ENCODE measurements at regions not wholly inside any gene's neighbourhood (a gene's known extent, or its start where the extent isn't known, plus 50 kb on each side); places are given as distances from the start of the nearest gene placed in this dataset.

DNA sequence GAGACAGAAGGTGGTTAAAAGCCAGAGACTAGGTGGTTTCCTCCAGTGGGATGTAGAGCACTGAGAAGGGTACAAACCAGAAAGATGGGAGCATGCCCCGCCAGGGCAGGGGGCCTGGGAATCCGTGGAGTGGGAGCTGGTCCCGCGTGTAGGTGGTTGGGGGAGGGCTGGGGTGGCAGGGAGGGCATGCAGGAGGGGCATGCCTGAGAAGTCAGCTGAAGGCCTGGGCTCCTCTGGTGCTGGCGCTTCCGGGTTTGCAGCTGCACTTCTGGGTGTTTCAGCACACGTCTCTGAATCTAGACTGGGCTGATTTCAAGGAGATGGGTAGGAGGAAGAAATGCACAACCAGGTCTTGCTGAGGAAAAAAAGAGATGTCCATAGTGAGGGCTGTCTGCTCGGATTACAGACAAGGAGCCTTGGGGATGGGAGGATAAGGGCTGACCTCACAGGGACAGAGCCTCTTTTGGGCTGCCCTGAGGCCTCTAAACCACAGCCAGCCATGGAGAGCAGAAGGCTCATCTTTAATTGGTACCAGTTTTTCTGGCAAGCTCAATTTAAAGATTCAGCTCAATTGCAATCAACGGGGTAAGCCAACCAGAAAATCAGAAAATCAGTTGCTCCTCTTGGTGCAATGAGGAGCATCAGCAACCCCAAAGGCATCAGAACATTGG is 151.9 kb downstream of the FAM43A start:
- no peak for DNase-seq (ENCODE audit: low spot score)

DNA sequence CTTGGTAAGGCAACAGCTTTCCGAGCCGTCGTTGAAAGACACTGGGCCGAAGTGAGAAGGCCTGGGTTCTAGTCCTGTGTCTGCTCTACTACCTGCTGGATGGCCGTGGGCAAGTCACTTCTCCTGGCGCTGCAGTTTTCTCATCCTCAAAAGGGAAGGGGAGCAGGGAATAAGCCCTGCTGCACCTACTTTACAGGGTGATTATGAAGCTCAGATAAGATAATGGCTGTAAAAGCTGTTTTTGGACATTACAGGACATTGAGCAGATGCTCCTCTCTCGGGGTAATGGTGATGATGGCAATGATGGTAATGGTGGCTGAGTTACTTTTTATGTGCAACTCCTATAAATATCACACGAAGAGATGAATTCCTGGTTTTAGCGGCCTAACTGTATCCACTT is 152.6 kb downstream of the FAM43A start:
- DNase-seq (ENCODE audit: low spot score): no peak

DNA sequence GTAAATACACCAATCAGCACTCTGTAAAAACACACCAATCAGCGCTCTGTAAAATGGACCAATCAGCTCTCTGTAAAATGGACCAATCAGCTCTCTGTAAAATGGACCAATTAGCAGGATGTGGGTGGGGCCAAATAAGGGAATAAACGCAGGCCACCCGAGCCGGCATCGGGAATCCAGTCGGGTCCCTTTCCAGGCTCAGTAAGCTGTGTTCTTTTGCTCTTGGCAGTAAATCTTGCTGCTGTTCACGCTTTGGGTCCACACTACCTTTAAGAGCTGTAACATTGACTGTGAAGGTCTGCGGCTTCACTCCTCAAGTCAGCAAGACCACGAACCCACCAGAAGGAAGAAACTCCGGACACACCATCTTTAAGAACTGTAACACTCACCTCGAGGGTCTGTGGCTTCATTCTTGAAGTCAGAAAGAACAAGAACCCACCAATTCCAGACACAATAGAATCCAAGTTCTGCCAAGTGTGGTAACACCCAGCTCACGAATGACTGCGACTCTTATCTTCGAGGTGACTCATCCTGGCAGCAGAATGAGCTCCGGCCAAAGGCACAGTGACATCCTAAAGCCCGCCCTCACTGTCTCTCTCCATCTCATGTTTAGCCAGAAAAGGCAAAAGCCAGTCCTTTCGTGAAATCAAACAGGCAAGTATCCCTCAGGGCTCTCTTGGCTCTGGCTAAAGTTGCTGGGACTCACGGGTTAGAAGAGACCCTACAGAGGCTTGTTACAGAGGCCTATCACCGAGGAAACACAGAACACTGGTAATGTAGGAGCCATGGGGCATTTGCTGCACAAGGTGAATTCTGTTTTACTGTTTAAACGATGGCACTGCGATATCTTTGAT is 155.2 kb downstream of the FAM43A start:
- no peak for DNase-seq (ENCODE audit: low spot score)

DNA sequence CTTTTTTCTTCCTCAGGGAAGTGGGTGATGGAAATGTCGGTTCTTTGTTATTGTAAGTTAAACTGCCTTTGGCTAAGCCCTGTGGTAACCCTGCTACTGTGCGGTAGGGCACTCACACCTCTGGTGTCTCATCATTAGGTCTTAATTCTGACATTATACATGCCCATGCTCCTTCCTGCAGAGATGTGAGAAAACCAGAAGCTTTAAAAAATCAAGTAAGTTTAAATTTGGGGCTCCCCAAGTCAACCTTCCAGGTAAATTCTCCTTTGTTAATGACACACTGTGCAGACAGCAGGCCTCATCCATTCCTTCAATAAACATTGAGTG is 155.8 kb downstream of the FAM43A start:
- no peak for DNase-seq (ENCODE audit: low spot score)

DNA sequence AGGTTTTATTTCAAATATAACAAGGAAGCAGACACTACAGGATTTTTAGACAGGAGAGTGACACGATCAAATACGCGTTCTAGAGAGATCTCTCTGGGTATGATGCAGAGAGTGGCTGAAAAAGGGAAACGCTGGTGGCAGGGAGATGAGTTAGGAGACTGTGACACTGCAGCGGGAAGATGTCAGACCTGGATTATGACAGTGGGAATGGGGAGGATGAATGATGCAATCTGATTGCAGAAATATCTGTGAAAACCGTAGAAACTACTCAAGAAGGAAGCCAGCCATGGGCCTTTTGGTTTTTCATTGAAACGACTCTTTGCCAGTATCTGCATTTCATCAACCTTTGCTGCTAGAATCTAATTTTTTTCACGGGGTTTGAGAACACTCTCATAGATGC is 157.9 kb downstream of the FAM43A start:
- no peak for DNase-seq (ENCODE audit: low spot score)

DNA sequence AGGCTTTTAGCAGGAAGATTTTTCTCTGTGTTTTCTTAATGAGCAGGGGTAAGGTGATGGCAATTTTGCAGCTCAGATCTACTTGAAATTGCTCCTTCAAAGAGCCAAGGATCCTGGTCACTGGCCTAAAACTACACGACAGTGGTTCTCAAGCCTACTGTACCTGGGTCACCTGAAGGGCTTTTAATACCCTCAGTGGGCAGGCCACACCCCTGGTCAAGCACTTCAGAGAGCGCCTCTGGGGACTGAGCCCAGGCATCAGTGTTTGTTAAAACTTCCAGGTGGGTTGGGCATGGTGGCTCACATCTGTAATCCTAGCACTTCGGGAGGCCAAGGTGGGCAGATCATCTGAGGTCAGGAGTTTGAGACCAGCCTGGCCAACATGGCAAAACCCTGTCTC is 158.4 kb downstream of the FAM43A start:
- no peak for DNase-seq (ENCODE audit: low spot score)

DNA sequence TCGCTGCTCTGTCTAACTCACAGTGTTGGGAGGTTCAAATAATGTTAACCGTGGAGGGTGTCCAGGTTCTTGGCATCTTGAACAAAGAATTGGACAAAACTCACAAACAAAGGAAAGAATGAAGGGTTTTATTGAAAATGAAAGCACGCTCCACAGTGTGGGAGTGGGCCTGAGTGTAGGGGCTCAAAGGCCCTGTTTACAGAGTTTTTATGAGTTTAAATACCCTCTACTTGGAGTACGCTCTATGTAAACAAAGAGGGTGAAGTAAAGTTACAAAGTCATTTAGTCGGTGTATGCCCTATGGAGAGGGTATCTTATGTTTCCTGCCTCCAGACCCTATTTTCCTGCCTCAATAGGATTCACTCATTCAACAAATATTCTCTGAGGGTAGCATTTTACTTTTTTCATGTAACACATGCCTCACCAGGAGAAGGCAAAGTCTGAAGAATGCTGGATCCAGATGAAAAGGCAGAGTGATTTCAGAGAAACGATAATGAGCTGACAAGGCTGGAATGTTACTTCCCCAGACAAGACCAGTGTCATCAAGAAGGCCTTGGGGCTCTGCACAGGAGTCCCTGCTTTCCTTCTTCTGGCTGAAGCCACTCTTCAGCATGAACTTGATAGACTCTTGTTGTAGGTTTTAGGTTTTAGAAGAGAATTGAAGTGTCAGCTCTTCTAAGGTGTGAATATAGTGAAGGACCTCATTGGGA is 163.6 kb downstream of the FAM43A start:
- DNase-seq (ENCODE audit: low spot score): no peak

DNA sequence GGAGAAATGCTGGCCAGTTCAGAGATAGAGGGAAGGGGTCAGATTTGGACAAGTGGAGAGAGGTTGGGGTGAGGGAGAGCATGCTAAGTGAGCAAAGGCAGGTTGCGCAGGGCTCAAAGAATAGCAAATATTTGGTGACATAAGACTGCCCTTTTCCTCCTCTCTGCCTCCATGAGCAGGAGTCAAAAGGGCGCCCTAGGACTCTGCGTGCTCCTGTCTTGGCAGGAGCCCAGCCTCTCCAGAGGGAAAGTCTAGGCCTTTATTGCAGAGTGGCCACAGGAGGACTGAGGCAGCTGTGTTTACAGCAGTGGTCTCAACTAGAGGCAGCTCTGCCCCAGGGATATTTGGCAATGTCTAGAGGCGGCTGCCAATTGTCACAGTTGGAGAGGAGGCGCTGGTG is 165.6 kb downstream of the FAM43A start:
- DNase-seq (ENCODE audit: low spot score): no peak

DNA sequence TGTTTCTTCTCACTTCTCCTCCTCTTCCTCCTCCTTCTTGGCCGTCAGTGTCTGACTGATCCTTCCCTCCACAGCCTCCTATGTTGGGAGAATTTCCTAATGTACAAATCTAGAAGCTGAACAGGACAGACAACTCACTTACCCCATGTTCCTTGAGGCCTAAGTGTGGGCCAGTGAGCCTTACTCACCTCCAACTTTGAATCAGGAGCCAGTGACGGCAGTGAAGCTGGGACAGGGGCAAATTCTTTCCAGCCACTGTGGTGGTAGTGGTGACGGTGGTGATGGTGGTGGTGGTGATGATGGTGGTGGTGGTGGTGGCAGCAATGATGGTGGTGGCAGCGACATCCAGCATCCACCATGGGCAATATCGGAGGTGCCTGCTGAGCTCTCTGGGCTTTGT is 166.3 kb downstream of the FAM43A start:
- DNase-seq (ENCODE audit: low spot score): no peak

DNA sequence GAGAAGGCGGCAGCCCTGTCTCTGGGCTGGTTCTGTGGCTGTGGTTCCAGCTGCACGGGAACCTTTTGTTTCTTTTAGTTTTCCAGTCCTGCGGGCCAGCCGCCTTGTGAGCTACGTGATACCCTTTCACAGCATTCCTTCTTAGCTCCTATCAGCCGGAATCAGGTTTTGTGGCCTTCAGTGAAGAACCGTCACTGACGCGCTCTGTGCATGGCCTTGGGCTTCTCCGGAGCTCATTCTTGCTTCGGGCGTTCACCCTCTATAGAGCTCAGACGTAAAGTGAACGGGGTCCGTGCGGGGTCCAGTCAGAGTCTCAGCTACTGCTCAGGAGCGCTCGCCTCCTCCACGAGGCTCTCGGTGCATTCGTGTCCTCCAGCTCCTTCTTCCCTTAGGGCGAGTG is 166.7 kb downstream of the FAM43A start:
- DNase-seq (ENCODE audit: low spot score): no peak

DNA sequence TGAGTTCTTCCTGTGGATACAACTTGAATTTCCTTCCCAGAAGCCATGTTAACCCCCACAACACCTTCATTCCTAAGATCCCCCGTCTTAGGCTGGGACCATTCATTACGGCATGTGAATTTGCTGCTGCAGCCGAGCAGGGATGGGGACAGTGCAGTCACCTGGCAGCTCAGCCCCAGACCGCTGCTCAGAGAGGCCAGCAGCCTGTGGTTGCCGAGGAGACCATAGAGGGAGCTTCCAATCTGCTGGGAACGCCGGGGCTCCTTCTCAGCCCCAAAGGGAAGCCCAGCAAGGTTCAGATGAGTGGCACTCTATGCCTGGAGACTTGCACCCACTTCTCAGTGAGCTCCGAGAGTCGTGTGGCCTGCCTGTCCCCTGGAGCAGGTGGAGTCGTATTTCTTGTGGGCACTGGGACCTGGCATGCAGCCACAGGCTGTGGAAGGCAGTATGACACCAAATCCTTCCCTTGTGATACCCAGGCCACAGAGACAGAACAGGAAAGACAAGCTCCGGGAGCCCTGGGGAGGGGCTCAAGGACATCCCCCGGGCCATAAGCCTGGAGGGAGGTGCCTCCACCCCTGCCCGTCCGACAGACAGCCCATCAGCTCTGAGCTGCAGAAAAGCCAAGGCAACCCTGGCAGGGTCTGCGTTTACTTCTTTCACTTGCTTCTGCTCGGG is 167.3 kb downstream of the FAM43A start:
- no peak for DNase-seq (ENCODE audit: low spot score)

DNA sequence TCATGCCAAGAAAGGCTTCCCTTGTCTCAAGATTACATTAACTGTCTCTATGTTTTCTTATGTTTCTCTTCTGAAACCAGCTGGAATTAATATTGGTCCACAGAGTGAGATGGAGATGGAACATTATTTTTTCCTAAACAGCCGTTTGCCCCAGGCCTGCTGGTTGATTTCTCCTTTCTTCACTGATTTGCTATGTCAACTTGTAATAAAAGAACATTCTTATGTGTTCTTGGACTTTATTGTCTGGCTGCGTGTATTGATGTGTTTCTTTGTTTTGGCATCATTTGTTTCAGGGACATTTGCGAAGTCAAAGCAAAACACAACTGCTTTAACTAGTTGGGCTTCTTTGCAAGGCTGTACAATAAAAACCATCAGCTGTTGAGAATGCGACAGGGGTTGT is 168.5 kb downstream of the FAM43A start:
- no peak for DNase-seq (ENCODE audit: low spot score)

DNA sequence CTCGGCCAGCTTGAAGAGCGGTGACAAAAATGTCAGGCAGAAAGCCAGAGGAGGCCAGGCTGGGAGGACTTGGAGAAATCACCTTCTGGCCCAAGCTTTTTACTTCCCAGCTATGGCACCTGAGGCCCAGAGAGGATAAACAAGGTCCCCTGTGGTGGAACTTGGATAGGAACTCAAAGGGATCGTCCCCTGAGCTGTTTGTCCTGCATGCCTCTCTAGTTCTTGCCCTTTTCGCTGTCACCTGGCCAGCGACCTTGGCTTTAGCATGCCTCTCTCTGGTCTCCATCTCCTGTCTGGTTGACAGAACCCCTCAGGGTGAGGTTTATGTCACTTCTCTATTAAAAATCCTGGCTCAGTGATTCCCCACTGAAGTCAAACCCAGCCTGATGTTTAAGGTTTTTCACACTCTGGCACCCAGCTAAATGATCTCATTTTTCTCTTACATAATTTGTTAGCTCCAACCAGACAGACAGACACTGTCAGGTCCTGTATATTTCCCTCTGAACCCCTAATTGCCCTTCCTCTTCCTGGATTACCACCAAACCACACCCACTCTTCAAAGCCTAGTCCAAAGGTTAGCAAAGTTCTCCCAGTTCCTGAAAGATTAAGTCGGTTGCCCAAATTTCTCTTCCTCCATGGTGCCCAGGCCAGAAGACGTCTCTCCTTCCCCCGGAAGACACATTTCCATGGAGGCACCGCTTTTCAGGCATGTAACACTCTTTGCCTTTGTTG is 169.1 kb downstream of the FAM43A start:
- no peak for DNase-seq (ENCODE audit: low spot score)

DNA sequence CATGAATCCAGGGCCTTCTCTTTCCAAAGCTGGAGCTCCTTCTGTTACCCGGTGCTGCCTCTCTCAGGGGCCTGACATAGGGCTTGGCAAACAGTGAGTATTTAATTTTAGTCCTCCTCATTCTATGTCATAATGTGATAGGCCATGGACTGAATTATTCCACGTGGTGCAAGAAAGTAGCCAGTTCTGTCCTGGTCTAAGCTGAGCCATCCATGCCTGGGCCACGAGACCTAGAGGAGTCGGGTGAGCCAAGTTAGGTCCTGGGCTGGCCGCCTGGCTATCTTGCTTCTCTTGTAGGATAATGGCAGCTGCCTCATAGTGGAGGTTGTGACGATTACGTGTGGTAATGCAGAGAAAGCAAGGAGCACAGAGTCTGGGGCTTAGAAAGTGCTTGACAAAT is 170.6 kb downstream of the FAM43A start:
- no peak for DNase-seq (ENCODE audit: low spot score)

DNA sequence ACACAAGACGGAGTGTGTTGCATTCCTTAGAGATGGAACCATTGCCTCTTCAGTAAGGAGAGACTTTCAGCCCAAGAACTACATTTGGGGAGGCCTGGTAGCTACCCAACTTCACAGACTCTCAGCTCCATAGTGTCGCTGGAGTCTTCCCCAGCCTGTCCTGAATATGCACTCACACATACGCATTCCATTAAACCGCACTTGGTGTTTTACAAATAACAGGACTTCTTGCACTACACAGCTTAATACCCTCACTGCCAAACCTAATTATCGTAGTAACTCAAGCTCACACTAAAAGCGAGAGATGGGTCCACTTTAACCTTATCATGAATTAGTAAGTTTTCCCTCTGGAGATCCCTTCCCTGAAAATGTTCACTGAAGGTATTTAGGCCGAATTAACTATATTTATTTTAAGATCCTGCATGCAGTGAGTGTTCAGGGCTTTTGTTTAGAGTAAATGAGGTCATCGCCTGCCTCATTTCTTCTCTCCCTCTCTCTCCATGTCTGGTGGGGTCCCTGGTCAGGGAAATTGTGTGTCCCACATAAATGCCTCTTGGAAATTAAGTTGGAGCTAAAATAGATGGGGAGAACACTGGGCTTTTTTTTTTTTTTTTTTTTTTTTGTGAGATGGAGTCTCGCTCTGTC is 171.9 kb downstream of the FAM43A start:
- no peak for DNase-seq (ENCODE audit: low spot score)

DNA sequence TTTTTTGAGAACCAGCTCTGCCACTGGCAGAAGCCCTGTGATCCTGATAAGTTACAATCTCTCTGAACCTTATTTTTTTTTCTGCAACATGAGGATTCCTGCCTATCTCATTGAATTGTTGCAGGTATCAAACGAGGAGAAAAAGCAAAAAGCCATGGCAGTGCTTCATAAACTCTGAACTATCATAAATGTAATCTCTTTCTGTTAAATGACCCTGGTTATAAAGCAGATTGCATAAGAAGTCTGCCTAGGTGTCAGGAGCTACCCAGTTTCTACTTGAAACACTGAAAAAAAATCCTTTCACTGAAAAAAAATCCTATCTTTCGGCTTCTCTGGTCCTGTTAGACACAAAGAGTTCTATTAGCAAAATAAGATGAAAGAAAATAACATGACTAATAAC is 172.7 kb downstream of the FAM43A start:
- DNase-seq (ENCODE audit: low spot score): no peak

DNA sequence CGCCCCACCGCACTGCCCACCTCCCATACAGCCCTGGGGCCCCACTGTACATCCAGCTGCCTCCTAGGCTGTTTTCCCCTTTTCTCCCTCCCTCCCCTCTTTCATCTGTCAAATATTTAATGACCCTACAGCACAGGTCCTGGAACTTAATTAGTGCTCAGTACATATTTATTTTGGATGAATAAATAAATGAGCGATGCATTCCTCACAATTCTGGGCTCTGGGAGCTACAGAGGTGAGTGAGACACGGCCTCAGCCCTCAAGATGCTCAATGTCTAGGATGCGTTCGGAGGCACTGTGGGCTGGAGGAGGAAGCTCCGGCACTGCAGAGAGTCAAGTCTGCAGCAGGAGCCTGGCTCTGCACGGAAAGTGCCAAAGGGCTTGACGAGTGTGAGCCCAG is 175.0 kb downstream of the FAM43A start:
- DNase-seq (ENCODE audit: low spot score): no peak

DNA sequence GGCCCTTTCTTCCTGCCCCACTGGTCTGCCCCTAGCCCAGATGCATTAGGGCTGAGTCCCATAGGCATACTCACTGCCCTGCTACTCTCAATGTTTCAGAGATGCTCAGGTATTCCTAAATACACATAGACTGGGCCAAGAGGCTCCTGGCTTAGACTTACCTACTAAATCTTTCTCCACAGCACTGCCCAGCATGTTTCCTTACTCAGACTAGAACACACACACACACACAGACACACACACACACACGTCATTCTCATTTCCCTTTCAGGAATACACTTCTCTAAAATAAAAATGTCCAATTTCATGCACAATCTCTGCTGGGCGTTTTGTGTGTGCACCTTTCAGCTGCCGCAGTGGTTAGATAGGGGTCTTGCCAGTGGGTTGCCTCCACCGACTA is 175.7 kb downstream of the FAM43A start:
- no peak for DNase-seq (ENCODE audit: low spot score)

DNA sequence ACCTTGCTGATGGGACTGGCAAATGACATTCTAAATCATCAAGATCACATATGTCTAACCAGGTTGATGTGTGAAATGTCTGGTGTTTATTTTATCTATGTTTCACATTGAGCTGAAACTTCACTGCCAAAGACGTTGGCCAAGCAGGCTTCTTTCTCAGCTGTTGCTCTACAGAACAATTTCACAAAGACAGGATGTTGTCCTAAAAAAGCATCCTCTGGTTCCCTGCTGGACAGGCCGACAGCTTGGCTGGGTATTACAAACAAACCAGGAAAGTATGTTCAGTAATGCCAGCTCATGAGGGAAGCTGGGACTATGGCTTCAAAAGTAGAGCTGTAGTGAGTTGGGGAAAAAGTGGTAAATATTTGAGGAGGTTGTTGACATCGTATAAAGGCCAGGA is 179.4 kb downstream of the FAM43A start:
- DNase-seq (ENCODE audit: low spot score): no peak

DNA sequence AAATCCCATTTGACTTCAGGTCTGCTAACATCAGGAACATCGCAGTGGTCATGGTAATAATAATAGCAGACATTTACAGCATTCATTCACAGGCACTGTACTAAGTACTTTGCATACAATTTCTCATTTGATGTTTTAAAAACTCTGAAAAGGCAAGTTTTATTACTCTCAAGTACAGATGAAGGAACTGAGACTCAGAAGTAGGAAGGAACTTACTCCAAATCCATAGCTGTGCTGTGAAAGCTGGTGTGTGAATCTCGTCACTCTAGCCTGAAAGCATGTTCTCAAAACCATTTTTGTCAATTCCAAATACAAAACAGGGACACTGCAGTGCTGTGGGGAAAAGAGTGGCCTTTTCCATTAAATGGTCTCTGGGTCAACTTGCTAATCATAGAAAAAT is 179.9 kb downstream of the FAM43A start:
- DNase-seq (ENCODE audit: low spot score): no peak

DNA sequence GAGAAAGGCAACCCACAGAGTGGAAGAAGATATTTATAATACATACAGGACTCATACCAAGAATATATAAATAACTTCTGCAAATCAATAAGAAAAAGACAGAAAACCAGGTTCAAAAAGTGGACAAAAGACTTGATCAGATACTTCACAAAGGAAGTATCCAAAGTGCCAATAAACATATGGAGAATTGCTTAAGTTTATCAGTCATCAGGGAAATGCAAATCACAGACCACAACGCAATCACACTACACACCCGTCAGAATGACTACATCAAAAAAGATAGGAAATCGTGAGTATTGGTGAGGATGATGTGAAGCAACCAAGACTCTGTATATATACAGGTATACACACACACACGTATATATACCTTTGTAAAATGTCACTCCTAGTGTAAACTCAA is 180.6 kb downstream of the FAM43A start:
- no peak for DNase-seq (ENCODE audit: low spot score)

Measured in NAMALWA (cell line).